ENCODE measurements at regions not wholly inside any gene's neighbourhood (a gene's known extent, or its start where the extent isn't known, plus 50 kb on each side); places are given as distances from the start of the nearest gene placed in this dataset.

DNA sequence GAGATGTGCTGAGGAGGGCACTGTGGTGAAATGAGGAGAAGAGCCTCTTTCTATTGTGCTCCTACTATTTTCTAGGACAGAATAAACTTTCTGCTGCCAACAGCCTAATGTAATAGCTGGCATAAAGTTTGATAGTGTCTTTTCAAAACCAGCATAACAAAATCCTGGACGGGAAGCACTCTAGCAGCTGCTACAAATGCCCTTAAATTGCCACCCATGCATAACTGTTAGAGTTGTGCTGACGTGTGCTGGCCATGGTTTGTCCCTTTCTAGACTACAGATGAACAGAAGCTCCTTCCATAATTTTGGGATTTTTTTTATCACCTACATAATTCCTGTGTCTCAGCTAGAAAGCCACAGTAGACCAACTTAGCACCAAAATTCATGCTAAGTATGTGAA is 88.5 kb upstream of the DEPDC1 start:
- TF ChIP-seq, protein P1, sequence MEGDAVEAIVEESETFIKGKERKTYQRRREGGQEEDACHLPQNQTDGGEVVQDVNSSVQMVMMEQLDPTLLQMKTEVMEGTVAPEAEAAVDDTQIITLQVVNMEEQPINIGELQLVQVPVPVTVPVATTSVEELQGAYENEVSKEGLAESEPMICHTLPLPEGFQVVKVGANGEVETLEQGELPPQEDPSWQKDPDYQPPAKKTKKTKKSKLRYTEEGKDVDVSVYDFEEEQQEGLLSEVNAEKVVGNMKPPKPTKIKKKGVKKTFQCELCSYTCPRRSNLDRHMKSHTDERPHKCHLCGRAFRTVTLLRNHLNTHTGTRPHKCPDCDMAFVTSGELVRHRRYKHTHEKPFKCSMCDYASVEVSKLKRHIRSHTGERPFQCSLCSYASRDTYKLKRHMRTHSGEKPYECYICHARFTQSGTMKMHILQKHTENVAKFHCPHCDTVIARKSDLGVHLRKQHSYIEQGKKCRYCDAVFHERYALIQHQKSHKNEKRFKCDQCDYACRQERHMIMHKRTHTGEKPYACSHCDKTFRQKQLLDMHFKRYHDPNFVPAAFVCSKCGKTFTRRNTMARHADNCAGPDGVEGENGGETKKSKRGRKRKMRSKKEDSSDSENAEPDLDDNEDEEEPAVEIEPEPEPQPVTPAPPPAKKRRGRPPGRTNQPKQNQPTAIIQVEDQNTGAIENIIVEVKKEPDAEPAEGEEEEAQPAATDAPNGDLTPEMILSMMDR (IDR thresholded peaks at IDR 0.05), result no peak
- no peak for TF ChIP-seq POLR2A (IDR thresholded peaks at IDR 0.05)
